GM13977 (cell line): ENCODE measurements at regions not wholly inside any gene's neighbourhood (a gene's known extent, or its start where the extent isn't known, plus 50 kb on each side); places are given as distances from the start of the nearest gene placed in this dataset.
A peak's percentile ranks its signal among the peaks of the same experiment; 100 is the strongest.

Source experiments
- DNase-seq: peaks from one replicate; pipeline ENCODE4 v3.0.0; 2012; ENCODE audit warnings: low spot score
- CTCF ChIP-seq: IDR thresholded peaks from 2 replicates; pipeline ENCODE4 v1.5.1; 2012; ENCODE audit warnings: mild to moderate bottlenecking, control low read depth; ENCODE audit not compliant: insufficient read depth; ENCODE audit errors: extremely low read depth, missing control alignments
- in situ Hi-C: fragments of 300-500 bp; cut with MboI; formaldehyde crosslinking; loops from one replicate; pipeline ENCODE4 v1.12.0; 2022; ENCODE audit warnings: low sequenced_read_pairs, low pct_unique_long_range_greater_than_20kb, mixed read lengths, inconsistent platforms; ENCODE audit not compliant: unreplicated experiment

- in situ Hi-C loops: loop anchor here (25.0 kb wide), 1 partner anchor 230 kb away; the partner anchor contains the start of gene CC2D2A
- no peak for DNase-seq
- no peak for TF ChIP-seq CTCF
Measured at GRCh38 chr4:15232366-15233263, 195.2 kb upstream of the C1QTNF7 start.

GRCh38 chr4:15233264-15233597 lies 194.6 kb upstream of the C1QTNF7 start:
- in situ Hi-C loops: loop anchor here (25.0 kb wide), 1 partner anchor 229 kb away; the partner anchor contains the start of gene CC2D2A
- DNase-seq: no peak
- no peak for TF ChIP-seq CTCF

GRCh38 chr4:15233626-15234025 lies 194.2 kb upstream of the C1QTNF7 start:
- peak; percentile 26 for DNase-seq
- in situ Hi-C loops: loop anchor here (25.0 kb wide), 1 partner anchor 229 kb away; the partner anchor contains the start of gene CC2D2A
- no peak for TF ChIP-seq CTCF

- no peak for TF ChIP-seq CTCF
- in situ Hi-C loops: loop anchor here (25.0 kb wide), 1 partner anchor 228 kb away; the partner anchor contains the start of gene CC2D2A
- DNase-seq: no peak
Measured at GRCh38 chr4:15234116-15234855, 193.5 kb upstream of the C1QTNF7 start.

- in situ Hi-C loops: loop anchor here (25.0 kb wide), 1 partner anchor 228 kb away; the partner anchor contains the start of gene CC2D2A
- TF ChIP-seq CTCF: no peak
- DNase-seq: no peak
Measured at GRCh38 chr4:15234856-15235126, 193.0 kb upstream of the C1QTNF7 start.

GRCh38 chr4:15235135-15235534 lies 192.7 kb upstream of the C1QTNF7 start:
- in situ Hi-C loops: loop anchor here (25.0 kb wide), 1 partner anchor 227 kb away; the partner anchor contains the start of gene CC2D2A

More at GRCh38 chr4:15235135-15235534, 192.7 kb upstream of the C1QTNF7 start:
- no peak for TF ChIP-seq CTCF
- DNase-seq: no peak
